ENCODE measurements at regions not wholly inside any gene's neighbourhood (a gene's known extent, or its start where the extent isn't known, plus 50 kb on each side); places are given as distances from the start of the nearest gene placed in this dataset.

- TF ChIP-seq CTCF (IDR thresholded peaks at IDR 0.05) (no peak), POLR2A (IDR thresholded peaks at IDR 0.05) (no peak)
Measured at GRCh38 chr4:12979797-12980196, 504.3 kb downstream of the RAB28 start.

All from heart left ventricle (tissue), 13 donors.